GM18907 (cell line): ENCODE measurements at regions not wholly inside any gene's neighbourhood (a gene's known extent, or its start where the extent isn't known, plus 50 kb on each side); places are given as distances from the start of the nearest gene placed in this dataset.

Source experiments
- ATAC-seq: cut with Tn5 transposase; IDR thresholded peaks from one replicate; pipeline ENCODE4 v1.9.1; 2021; ENCODE audit warnings: mild to moderate bottlenecking, moderate library complexity; ENCODE audit not compliant: unreplicated experiment

DNA sequence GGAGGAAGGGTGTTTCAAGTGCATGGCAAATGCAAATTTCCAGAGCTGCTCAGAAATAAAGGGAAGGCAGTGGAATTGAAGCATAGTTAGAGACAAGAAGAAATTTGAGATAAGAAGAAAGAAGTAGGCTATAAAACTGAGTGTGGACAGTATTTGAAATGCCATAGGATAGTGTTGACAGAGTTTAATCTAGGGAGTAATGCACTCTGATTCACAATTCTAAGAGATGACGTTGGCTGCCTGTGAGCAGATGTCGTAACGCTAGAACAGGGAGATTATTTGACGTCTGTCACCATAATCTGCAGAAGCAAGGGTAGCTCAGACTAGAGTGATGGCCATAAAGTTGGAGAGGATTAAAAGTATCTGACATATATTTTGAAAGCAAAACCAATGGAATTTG, 389.9 kb upstream of the KIRREL3 start:
- no peak for ATAC-seq

GRCh38 chr11:127385071-127385470, 384.5 kb upstream of the KIRREL3 start:
- no peak for ATAC-seq

DNA sequence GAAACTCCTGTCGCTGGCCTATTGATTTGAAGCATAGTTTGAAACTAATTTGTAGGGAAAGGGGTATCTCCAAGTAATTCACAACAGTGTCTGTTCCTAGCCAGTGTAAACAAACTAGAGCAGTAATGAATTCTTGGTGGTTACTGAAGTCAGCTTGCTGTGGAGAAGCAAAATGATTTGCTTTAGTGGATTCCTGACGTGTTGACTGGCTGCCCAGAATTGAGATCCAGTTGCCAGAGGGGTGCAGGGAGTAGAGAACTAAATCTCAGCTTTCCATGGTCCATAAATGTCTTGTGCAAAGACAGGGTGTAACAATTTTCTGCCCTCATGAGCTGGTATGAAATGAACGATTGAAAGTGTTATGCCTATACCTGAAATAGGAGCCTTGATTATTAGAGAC, 382.5 kb upstream of the KIRREL3 start:
- no peak for ATAC-seq

GRCh38 chr11:127381247-127381646, 380.7 kb upstream of the KIRREL3 start:
- no peak for ATAC-seq

GRCh38 chr11:127379686-127380085, 379.1 kb upstream of the KIRREL3 start:
- no peak for ATAC-seq

- no peak for ATAC-seq
Observed at GRCh38 chr11:127376301-127376700, 375.7 kb upstream of the KIRREL3 start.

- no peak for ATAC-seq
Observed at GRCh38 chr11:127369356-127369755, 368.8 kb upstream of the KIRREL3 start.

DNA sequence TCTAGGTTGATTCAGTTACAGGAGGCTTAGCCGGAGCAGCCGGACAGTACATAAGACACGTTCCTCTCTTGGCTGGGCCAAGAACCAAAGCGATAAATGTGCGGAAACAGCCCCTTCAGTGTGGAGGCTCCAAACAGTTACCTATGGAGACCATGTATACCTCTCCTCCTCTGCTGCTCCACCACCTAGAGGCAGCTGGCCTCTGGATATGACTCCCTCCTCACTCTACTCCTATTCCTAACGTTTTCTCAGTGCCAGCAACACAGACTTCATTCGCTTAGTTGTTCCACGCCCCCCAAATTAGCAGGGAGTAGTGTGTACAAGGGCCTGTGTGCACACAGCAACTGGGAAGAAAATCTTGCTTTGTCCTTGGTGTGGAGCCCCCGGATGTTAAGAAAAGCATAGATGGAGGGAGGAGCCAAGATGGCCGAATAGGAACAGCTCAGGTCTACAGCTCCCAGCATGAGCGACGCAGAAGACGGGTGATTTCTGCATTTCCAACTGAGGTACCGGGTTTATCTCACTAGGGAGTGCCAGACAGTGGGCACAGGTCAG, 362.3 kb upstream of the KIRREL3 start:
- ATAC-seq: no peak

GRCh38 chr11:127358160-127358559, 357.6 kb upstream of the KIRREL3 start:
- ATAC-seq: no peak

GRCh38 chr11:127350476-127350875, 349.9 kb upstream of the KIRREL3 start:
- ATAC-seq: no peak

DNA sequence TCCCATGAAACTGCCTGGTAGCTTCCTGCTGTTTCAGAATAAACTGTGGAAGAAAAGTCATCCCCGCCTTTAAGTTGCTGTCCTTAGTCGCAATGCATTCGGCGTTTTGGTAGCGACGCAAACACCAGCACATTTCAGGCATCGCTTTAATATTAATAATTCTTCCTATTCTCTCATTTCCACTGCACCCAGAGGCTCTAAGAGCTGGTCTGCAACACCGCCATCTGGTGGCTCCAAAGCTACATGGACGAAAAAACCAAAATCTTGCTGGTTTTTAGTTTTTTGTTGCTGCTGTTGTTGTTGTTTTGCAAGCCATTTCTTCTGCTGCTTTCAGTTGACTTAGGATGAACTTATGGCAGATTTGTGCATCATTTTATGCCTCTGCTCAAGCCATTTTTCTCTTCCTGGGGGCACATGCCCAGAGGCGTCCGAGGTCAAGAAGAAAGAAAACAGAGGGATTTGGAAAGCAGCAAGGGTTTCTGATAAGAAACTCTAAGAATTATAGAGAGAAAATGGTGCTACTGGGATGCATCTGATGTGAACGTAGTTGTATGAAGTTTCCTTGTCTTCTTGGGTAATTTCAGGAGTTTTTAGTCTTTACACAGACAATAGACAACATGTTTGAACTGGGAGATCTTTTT, 345.4 kb upstream of the KIRREL3 start:
- no peak for ATAC-seq

GRCh38 chr11:127340438-127340837, 339.9 kb upstream of the KIRREL3 start:
- ATAC-seq: no peak

- ATAC-seq: no peak
Observed at GRCh38 chr11:127339376-127339775, 338.8 kb upstream of the KIRREL3 start.

GRCh38 chr11:127338380-127339259, 338.1 kb upstream of the KIRREL3 start:
- ATAC-seq: no peak

DNA sequence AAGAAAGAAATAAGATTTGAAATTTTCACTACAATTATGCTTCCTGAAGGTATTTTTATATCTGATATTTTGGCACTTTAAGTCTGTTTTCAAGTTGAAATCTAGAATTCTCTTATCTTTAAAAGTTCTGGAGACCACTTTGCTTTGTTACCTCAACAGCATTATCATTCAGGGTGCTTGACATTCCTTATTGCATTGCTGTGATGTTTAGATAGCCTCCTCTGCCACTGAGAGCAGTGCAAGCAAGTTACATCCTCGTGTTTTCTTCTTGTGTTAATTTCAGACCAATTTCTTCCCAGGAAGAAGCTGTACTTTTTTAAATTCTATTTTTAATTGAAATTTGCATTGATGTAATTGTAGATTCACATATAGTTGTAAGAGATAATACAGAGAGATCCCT, 333.9 kb upstream of the KIRREL3 start:
- ATAC-seq: no peak

DNA sequence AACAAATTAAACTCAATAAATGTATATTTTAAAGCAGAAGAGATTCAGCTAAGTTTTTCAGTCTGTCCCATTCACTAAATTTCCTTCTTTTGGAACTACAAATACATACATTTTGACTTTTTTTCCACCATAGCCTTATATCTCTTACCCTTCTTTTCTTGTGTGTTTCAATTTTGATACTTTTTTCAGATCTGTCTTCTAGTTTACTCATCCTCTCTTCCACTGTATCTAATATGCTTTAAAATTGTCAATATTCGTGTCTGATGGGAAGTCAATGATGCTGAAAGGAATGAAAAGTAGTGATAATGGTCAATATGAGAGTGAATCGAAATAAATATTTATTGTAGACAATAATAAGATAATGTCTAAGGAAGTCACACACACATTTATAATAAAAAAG, 332.3 kb upstream of the KIRREL3 start:
- no peak for ATAC-seq

DNA sequence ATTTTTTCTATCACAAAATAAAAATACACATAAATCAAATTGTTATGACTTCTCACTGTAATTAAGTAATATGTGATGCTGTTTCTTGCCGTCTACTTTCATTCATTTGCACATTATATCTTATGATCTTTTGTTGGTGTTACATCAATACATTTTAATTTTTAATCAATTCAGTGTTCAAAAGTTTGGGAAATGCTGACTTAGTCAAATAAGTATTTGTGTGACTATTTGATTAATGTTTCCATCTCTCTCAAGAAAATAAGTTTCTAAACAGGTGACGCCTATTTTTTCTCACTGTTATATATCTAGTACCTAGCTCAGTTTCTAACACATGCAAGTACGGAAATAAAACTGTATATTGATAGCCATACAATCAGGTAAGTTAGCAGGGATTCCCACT, 329.5 kb upstream of the KIRREL3 start:
- ATAC-seq: no peak

DNA sequence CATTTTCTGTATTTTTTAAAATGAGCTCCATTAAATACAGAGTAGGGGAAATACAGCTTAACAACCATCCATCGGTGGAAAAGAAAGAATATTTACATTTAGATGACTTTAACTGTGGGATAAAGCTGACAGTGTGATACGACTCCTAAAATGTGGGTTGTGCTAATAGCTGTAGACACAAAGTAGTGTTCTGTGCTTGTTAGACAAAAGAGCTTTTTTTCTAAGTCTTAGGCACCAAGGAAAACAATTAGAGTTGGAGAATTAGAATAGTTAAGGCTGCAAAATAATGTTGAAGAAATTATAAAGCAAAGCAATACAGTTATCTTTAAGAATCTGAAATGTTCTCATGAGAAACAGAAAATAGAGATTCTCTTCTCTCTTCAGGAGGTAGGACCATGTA, 307.7 kb upstream of the KIRREL3 start:
- ATAC-seq: no peak

- no peak for ATAC-seq
Observed at GRCh38 chr11:127307700-127308099, 307.1 kb upstream of the KIRREL3 start.

GRCh38 chr11:127304634-127305033, 304.1 kb upstream of the KIRREL3 start:
- no peak for ATAC-seq

GRCh38 chr11:127288926-127289325, 288.4 kb upstream of the KIRREL3 start:
- no peak for ATAC-seq

DNA sequence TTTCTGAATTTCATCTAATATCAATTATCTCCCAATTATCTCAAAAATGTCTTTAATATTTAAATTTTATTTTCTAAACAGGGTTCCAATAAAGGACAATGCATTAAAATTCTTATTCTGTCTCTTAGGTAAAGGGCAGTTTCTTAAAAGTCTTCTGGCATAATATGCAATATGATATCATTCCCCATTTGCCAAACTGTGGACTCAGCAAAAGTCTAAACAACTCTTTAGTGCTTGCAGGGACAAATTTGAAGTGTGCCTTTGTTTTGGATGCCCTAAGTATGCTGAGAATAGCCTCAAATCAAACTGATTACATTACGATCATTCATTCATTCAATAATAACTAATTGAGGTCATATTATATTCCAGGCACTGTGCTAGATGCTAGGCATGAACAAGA, 281.0 kb upstream of the KIRREL3 start:
- ATAC-seq: no peak
